HG03342 (cell line): ENCODE measurements at regions not wholly inside any gene's neighbourhood (a gene's known extent, or its start where the extent isn't known, plus 50 kb on each side); places are given as distances from the start of the nearest gene placed in this dataset.

Experiments used
- ATAC-seq: cut with Tn5 transposase; IDR thresholded peaks from one replicate; pipeline ENCODE4 v1.9.1; 2021; ENCODE audit warnings: mild to moderate bottlenecking, moderate library complexity; ENCODE audit not compliant: unreplicated experiment

DNA sequence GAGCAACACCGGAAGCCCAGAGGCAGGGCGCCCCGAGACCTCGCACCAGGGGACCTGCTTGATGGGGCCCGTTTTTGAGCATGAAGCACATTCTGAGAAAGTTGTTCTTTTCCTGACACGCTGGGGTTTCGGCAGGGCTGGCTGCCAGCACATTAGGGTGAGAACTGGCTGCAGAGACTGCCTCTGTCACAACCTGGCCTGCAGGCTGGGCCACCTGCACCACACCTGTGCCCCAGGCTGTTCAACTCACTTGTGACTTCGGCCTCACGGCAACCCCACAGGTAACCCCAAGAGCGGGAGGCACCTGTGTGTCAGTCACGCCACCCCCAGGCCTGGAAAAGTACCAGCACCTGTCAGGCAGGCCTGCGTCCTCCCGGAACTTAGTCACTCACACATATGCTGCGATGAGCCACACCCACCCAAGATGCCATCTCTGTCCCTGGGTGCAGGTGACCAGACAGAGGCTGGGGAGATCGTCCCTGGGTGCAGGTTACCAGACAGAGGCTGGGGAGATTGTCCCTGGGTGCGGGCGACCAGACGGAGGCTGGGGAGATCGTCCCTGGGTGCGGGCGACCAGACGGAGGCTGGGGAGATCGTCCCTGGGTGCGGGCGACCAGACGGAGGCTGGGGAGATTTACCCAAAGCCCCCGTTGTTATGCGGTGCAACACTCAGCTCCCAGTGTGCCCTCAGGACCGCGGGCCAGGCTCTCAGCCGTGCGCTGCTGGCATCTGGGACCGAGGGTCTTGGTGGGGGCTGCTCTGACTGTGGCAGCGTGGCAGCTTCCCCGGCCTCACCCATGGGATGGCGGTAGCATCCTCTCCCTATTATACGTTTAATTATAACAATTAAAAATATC is 82.5 kb upstream of the BHLHE23 start:
- no peak for ATAC-seq

- no peak for ATAC-seq
These were observed 81.3 kb upstream of the BHLHE23 start for GRCh38 chr20:63087872-63088680.

- ATAC-seq = no peak
These were observed 80.6 kb upstream of the BHLHE23 start for GRCh38 chr20:63087236-63087871.

- no peak for ATAC-seq
These were observed 79.9 kb upstream of the BHLHE23 start for GRCh38 chr20:63086421-63087235.

GRCh38 chr20:63085151-63085861 is 78.5 kb upstream of the BHLHE23 start:
- ATAC-seq = no peak

DNA sequence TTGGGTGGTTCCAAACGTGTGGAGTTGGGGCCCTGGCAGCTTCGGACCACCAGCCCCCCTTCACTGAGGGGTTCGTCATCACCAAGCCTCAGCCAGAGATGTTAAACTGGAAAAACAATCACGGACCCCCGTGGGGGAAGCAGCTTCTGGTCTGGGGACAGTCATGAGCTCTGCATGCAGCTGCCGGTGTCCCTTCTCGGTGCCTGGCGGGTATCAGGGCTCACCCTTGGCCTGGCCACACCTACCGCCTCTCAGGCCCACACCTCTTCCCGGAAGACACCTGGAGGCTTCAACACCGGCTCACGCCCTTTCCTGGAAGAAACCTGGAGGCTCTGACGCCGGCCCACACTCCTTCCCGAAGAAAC is 77.8 kb upstream of the BHLHE23 start:
- ATAC-seq = no peak

DNA sequence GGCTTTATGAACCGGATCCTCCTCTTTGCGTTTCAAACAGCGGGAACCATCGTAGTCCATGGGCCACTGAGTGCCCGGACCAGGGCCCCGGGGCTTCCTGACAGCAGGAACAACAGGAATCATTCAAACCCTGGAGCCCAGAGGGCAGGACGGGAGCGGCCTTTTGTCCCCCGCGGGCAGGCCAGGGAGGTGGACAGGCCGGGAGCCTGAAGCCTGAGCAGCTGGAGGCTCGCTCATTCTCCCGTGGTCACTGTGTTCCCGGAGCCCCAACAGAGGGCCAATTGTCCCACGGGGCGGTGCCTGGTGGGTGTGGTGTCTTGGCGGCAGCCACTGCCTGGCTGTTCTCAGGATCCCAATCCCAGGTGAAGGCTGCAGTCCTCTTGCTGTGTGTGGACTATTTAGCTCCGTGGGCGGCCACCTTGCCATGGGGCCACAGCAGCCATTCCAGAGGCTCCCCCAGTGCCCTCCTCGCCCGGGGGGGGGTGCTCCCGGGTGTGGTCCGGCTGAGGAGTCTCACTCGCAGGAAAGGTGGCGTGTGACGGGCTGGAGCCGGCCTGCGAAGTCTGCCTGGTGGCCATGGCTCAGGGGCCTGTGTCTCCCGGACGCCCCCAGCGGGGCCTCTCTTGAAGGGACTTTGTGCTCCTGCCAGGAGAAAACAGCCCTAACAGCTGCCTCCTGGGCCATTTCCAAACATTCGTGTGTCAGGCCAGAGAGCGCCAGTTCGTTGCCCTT is 77.2 kb upstream of the BHLHE23 start:
- ATAC-seq = no peak

DNA sequence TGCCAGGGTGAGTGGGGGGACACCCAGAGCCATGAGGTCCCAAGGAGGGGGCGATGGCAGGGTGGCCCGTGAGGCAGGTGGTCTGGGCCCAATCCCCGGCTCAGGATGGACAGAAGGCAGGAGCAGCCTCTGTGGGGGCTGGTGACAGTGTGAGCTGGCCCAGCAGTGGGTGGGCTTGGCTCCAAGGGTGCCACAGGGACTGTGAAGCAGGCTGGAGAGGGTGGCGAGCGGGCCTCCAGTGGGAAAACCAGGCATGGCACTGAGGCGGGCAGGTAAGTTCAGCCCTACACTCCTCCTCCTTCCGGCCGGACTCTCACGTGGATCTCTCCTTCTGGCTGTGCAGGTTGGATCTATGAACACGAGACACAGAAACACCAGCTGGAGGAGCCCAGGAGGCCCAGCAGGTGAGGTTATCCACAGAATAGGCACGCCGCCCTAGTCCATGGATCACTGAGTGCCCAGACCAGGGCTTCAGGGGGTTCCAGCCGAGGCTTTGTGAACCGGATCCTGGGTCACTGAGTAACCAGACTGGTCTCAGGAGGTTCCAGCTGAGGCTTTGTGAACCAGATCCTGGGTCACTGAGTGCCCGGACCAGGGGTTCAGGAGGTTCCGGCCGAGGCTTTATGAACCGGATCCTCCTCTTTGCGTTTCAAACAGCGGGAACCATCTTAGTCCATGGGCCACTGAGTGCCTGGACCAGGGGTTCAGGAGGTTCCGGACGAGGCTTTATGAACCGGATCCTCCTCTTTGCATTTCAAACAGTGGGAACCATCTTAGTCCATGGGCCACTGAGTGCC is 76.4 kb upstream of the BHLHE23 start:
- no peak for ATAC-seq

DNA sequence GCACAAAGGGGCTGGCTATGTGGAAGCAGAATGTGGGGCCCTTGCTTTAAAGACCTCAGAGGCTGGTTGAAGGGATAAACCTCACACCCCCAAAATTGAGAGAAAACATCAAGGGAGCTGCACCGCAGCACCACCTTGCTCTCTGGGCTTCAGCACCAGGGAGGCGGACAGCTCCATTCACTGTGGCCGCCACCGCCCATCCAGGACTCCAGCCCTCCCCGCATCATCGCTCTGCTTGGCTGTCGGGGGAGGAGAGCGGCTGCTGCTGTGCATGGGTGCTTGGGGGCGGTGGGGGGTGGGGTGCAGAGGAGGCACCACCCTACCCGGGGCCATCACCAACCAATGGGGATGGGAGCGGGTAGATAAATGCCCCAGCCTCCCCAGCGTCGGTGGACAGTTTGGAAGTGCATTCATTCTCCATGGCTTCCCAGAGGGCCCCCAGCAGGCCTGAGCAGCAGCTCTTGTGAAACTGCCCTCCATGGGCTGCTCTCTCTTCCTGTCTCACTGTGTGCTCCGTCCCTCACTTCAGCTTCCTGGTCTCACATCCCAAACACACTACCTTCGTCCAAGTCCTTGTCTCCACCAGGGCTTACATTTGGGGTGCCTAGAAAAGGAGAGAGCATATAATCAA is 75.7 kb upstream of the BHLHE23 start:
- ATAC-seq = no peak

GRCh38 chr20:63081831-63082230 is 75.1 kb upstream of the BHLHE23 start:
- ATAC-seq = no peak

DNA sequence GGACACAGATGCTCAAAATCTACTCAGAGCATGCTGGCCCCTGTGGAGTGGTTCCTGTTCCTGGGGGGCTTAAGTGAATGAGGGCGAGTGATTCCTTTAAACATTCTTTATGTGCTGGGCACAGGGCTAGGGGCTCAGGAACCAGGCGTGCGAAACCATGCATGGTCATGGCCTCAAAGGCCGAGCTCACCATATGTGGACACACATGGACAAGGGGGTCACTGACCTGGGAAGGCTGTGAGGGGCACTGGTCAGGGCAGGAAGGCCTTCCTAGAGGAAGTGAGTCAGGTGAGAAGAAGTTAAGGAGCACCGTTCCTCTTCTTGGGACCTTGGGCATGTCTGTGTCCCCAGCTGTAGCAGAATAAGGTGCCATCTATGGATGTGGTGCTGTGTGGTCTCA is 74.6 kb upstream of the BHLHE23 start:
- no peak for ATAC-seq

DNA sequence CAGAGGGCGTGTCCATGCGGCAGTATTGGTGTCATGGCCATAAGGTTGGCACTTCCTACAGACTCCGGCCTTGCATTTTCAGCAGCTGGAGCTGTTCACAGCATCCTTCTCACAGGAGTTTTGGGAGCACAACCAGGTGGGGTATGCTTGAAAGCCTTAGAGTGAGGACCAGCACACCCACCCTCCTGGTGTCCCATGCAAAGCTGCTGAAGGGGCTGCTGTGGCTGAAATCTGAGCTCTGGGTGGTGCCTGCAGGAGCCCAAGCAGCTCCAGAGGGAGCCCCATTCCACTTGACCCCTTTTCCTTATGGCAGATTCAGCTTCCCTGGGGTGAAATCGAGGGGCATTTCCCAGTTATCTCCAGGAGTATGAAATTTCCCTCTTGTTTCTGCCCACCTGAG is 74.0 kb upstream of the BHLHE23 start:
- no peak for ATAC-seq

DNA sequence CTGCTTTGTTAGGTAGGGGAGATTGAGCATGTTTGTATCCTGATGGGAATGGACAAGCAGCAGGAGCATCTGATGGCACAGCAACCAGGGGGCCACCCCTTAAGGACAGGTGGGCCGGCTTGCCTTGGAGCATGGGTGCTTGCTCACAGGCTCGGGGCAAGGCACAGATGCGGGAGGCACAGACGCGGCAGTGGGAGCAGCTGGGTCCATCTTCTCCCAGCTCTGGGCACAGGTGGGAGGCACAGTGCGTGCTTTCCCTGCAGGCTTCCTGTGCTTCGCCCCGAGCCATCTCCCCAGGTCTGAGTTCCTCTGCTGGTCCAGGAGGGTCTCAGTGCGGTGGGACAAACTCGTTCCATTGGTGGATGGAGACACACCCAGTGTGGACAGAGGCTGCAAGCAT is 73.6 kb upstream of the BHLHE23 start:
- no peak for ATAC-seq

DNA sequence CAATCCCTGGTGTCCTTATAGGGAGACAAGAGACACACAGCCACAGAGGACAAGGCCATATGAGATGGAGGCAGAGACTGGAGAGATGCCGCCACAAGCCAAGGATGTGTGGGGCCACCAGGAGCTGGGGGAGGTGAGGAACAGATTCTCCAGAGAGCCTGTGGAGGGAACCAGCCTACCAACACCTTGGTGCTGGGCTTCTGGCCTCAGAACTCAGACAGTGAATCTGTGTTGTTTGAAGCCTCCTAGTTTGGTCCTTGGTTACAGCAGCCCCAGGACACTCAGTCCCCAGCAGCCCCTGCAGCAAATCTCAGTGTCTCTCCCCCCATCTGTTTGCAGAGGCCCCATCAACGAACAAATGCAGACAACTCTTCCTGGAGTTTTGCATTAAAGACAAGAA is 73.2 kb upstream of the BHLHE23 start:
- ATAC-seq = no peak

DNA sequence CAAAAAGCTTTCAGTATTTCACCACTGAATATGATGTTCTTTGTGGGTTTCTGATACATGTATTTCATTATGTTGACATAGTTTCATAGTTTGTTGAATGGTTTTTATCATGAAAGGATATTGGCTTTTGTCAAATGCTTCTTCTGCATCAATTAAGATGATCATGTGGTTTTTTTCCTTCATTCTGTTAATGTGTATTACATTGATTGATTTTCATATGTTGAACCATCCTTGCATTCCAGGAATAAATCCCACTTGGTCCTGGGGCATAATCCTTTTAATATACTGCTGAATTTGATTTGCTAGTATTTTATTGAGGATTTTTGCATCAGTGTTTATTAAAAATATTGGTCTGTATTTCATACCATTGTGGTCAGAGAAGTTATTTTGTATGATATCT is 70.9 kb upstream of the BHLHE23 start:
- ATAC-seq = no peak

- no peak for ATAC-seq
These were observed 69.7 kb upstream of the BHLHE23 start for GRCh38 chr20:63076421-63076820.

DNA sequence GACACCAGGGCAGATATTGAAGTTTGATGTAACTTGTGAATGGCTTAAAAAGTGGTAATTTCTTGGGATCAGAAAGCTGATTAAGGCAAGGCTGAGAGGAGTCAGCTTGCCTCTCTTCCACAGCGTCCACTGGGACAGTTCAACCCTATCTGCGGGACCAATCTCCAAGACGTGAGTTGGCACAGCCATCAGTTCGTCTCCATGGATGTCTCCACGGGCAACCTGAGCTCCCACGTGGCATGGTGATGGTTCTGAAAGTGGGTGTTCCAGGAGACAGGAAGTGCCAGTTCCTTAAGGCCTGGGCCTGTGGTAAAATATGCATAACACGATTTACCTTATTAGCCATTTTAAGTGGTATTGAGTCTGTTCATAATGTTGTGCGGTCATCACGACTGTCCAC is 67.9 kb upstream of the BHLHE23 start:
- ATAC-seq = no peak

DNA sequence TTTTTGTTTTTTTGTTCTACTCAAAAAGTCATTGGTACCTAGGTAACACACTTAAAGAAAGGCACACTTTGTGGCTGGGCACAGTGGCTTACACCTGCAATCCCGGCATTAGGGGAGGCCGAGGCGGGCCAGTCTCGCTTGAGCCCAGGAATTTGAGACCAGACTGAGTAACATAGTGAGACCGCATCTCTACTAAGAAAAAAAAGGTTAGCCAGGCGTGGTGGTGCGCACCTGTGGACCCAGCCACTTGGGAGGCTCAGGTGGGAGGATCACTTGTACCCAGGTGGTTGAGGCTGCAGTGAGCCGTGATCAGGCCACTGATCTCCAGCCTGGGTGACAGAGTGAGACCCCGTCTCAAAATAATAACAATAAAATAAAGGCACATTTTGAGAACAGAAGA is 67.4 kb upstream of the BHLHE23 start:
- ATAC-seq = no peak

DNA sequence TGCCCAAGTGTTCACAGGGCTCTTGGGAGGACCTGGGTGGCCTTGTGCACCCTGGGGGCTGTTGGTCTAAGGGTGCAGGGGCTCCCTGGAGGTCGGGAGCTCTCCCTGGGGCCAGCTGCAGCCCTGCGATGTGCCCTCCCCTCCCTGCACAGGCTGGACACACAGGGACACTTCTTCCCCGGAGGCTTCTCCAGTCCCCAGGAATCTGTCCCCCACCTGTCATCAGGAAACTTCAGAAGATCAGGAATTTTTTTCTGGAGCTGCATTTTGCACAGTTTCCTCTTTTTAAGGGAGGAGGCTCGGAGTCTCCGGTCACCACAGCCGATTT is 66.9 kb upstream of the BHLHE23 start:
- ATAC-seq = no peak
